Smooth muscle cell (in vitro differentiated cells): ENCODE measurements at regions not wholly inside any gene's neighbourhood (a gene's known extent, or its start where the extent isn't known, plus 50 kb on each side); places are given as distances from the start of the nearest gene placed in this dataset.

Experiments used
- DNase-seq: peaks from one replicate; lab custom pipeline; 2025; ENCODE audit not compliant: unreplicated experiment; lab: John Stamatoyannopoulos, UW
- H2AFZ ChIP-seq: fragments of 200-600 bp; sonication (generic); 2 replicates; pipeline ENCODE4 v1.6.0; 2016; ENCODE audit warnings: antibody characterized with exemption, low read depth, mild to moderate bottlenecking
- H3F3A ChIP-seq: fragments of 200-600 bp; sonication (generic); 2 replicates; pipeline ENCODE4 v1.6.0; 2017; ENCODE audit warnings: antibody characterized with exemption, low read depth
- H3K27ac ChIP-seq: fragments of 200-600 bp; sonication (generic); 2 replicates; pipeline ENCODE4 v1.5.1; 2016; ENCODE audit warnings: low read depth, mild to moderate bottlenecking
- H3K27me3 ChIP-seq: fragments of 200-600 bp; sonication (generic); 2 replicates; pipeline ENCODE4 v1.6.1; 2016; ENCODE audit warnings: low read depth, mild to moderate bottlenecking
- H3K36me3 ChIP-seq: fragments of 200-600 bp; sonication (generic); 2 replicates; pipeline ENCODE4 v1.5.1; 2016; ENCODE audit warnings: low read depth
- H3K4me1 ChIP-seq: fragments of 200-600 bp; sonication (generic); 2 replicates; pipeline ENCODE4 v1.5.1; 2016; ENCODE audit warnings: low read depth
- H3K4me2 ChIP-seq: fragments of 200-600 bp; sonication (generic); 2 replicates; pipeline ENCODE4 v1.6.0; 2016; ENCODE audit warnings: mild to moderate bottlenecking
- H3K4me3 ChIP-seq: fragments of 200-600 bp; sonication (generic); 2 replicates; pipeline ENCODE4 v1.5.1; 2016; ENCODE audit warnings: mild to moderate bottlenecking
- H3K79me2 ChIP-seq: fragments of 200-600 bp; sonication (generic); 2 replicates; pipeline ENCODE4 v1.6.0; 2016; ENCODE audit warnings: low read depth, mild to moderate bottlenecking
- H3K9ac ChIP-seq: fragments of 200-600 bp; sonication (generic); 2 replicates; pipeline ENCODE4 v1.6.0; 2016; ENCODE audit warnings: low read depth
- H3K9me3 ChIP-seq: fragments of 200-600 bp; sonication (generic); replicated peaks from 2 replicates; pipeline ENCODE4 v1.5.1; 2016; ENCODE audit warnings: low read depth
- H4K20me1 ChIP-seq: fragments of 200-600 bp; sonication (generic); 2 replicates; pipeline ENCODE4 v1.6.0; 2016; ENCODE audit warnings: low read depth
- WGBS: methylation state at CpG from one replicate; pipeline ENCODE4 v1.1.7; 2016; ENCODE audit warnings: low lambda C conversion rate; 5-methylcytosine and 5-hydroxymethylcytosine counted together
- TF ChIP-seq, protein P1 (sequence below): fragments of 200-600 bp; sonication (generic); IDR thresholded peaks from 2 replicates; pipeline ENCODE4 v1.5.1; 2017; ENCODE audit warnings: borderline replicate concordance, mild to moderate bottlenecking, antibody characterized with exemption; ENCODE audit not compliant: insufficient read depth, poor library complexity, severe bottlenecking

DNA sequence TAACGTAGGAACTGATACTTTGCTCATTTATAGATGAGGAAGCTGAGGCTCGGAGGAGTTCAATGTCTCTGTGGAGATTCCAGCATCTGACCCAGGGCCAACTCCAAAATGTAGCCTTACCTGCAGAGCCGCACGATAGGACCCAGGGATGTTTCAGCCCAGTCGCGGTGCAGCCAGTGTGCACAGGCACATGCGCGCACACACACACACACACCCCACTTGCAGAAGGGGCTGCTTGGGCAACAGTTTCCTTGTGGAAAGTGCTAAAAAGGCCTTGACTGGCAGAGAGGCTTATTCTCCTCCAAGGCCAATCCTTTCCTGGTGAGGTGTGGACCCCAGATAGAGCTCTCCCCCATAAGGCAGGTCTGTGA, 101.7 kb downstream of the ZFP36L2 start:
- H2AFZ ChIP-seq, result no peak overlapping the region
- H3K79me2 ChIP-seq, result no peaks in the 10 kb centered on the region
- H3K4me3 ChIP-seq, result no peak overlapping the region
- DNase-seq, result no peak
- H3K4me2 ChIP-seq, result no peak overlapping the region
- H3K9me3 ChIP-seq, result no peaks in the 10 kb centered on the region
- H3K27me3 ChIP-seq, result no peaks in the 10 kb centered on the region
- TF ChIP-seq, protein P1, sequence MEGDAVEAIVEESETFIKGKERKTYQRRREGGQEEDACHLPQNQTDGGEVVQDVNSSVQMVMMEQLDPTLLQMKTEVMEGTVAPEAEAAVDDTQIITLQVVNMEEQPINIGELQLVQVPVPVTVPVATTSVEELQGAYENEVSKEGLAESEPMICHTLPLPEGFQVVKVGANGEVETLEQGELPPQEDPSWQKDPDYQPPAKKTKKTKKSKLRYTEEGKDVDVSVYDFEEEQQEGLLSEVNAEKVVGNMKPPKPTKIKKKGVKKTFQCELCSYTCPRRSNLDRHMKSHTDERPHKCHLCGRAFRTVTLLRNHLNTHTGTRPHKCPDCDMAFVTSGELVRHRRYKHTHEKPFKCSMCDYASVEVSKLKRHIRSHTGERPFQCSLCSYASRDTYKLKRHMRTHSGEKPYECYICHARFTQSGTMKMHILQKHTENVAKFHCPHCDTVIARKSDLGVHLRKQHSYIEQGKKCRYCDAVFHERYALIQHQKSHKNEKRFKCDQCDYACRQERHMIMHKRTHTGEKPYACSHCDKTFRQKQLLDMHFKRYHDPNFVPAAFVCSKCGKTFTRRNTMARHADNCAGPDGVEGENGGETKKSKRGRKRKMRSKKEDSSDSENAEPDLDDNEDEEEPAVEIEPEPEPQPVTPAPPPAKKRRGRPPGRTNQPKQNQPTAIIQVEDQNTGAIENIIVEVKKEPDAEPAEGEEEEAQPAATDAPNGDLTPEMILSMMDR, result no peak
- no peak overlapping the region for H3K27ac ChIP-seq
- H4K20me1 ChIP-seq, result no peaks in the 10 kb centered on the region
- no peaks in the 10 kb centered on the region for H3F3A ChIP-seq
- 92% methylated on average over 8 of the region's 8 CpGs for WGBS
- H3K36me3 ChIP-seq, result no peaks in the 10 kb centered on the region
- peaks cover 1% of the 10 kb centered on the region for H3K4me1 ChIP-seq
- H3K9ac ChIP-seq, result no peak overlapping the region

GRCh38 chr2:43123981-43124686, 102.3 kb downstream of the ZFP36L2 start:
- Histone ChIP-seq H3K36me3 (no peaks in the 10 kb centered on the region), H3K4me2 (no peak overlapping the region), H3K9ac (no peak overlapping the region), H3K4me1 (no peaks in the 10 kb centered on the region), H3K27me3 (no peaks in the 10 kb centered on the region), H3F3A (no peaks in the 10 kb centered on the region), H3K9me3 (no peaks in the 10 kb centered on the region), H2AFZ (no peak overlapping the region), H4K20me1 (no peaks in the 10 kb centered on the region), H3K79me2 (no peaks in the 10 kb centered on the region), H3K4me3 (no peak overlapping the region), H3K27ac (no peak overlapping the region)
- 91% methylated on average over 9 of the region's 9 CpGs for WGBS
- no peak for DNase-seq
- TF ChIP-seq, protein P1, result no peak

- H3K9me3 ChIP-seq, result no peaks in the 10 kb centered on the region
- H3K27ac ChIP-seq, result no peak overlapping the region
- no peaks in the 10 kb centered on the region for H3K36me3 ChIP-seq
- H3K27me3 ChIP-seq, result no peaks in the 10 kb centered on the region
- 88% methylated on average over 8 of the region's 8 CpGs for whole genome bisulfite sequencing
- no peaks in the 10 kb centered on the region for H3K79me2 ChIP-seq
- H3K4me1 ChIP-seq, result no peaks in the 10 kb centered on the region
- H3K9ac ChIP-seq, result no peak overlapping the region
- TF ChIP-seq, protein P1, result no peak
- H3F3A ChIP-seq, result no peaks in the 10 kb centered on the region
- H2AFZ ChIP-seq, result no peak overlapping the region
- H3K4me2 ChIP-seq, result no peak overlapping the region
- no peaks in the 10 kb centered on the region for H4K20me1 ChIP-seq
- no peak for DNase-seq
- no peak overlapping the region for H3K4me3 ChIP-seq
Observed at GRCh38 chr2:43123486-43123885, 102.9 kb downstream of the ZFP36L2 start.

DNA sequence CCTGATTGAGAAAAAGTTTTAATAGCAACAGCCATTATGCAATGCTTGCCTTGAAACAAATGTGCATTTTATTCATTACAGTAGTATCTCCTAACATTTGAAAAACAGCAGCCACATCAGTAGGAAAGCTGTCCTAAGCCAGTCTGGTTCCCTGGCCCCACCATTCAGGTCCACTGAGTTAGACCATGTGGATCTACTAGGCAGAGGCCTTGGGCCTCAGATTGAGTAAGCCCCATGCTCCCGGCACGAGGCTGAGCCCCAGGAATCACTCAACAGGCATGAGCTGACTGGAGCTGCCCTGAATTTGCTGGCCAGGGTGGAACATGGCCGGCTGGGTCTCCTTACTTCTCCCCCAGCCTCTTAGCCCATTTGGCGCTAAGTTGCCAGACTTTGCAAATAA, 103.4 kb downstream of the ZFP36L2 start:
- Histone ChIP-seq H3K9me3 (no peaks in the 10 kb centered on the region), H3K4me3 (no peak overlapping the region), H3K27ac (no peak overlapping the region), H3K4me2 (no peak overlapping the region), H4K20me1 (no peaks in the 10 kb centered on the region), H3K27me3 (no peaks in the 10 kb centered on the region), H3K79me2 (no peaks in the 10 kb centered on the region), H3K36me3 (no peaks in the 10 kb centered on the region), H3K9ac (no peak overlapping the region), H3F3A (no peaks in the 10 kb centered on the region), H2AFZ (no peak overlapping the region), H3K4me1 (no peaks in the 10 kb centered on the region)
- TF ChIP-seq, protein P1, result no peak
- DNase-seq, result no peak
- 66% methylated on average over 4 of the region's 4 CpGs for WGBS
